ENCODE measurements at regions not wholly inside any gene's neighbourhood (a gene's known extent, or its start where the extent isn't known, plus 50 kb on each side); places are given as distances from the start of the nearest gene placed in this dataset.

- TF ChIP-seq POLR2AphosphoS5 (IDR thresholded peaks at IDR 0.05) = no peak
- TF ChIP-seq CTCF (IDR thresholded peaks at IDR 0.05) = no peak
Measured at GRCh38 chr7:9842301-9842700, 1131.4 kb upstream of the PHF14 start.

Measured in upper lobe of left lung (tissue), 4 donors.